ENCODE measurements at regions not wholly inside any gene's neighbourhood (a gene's known extent, or its start where the extent isn't known, plus 50 kb on each side); places are given as distances from the start of the nearest gene placed in this dataset.

DNA sequence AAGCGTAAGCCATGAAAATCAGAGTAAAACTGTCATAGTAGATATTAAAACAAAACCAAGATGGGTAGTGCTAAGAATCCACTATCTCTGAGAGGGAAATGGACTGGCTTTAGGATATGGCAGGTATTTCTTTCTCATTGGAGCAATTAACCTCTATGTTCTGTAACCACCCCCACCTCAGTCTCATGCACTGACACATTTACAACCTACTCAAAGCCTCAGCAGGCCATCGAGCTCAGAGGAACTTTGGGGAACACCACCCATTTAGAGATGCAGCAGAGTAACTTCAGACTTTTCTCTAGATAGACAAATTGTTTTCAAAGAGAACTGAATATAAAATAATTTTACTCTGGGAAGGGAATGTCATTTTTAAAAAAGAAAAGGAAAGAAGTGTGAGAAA is 615.8 kb upstream of the ZFHX3 start:
- DNase-seq: no peak

DNA sequence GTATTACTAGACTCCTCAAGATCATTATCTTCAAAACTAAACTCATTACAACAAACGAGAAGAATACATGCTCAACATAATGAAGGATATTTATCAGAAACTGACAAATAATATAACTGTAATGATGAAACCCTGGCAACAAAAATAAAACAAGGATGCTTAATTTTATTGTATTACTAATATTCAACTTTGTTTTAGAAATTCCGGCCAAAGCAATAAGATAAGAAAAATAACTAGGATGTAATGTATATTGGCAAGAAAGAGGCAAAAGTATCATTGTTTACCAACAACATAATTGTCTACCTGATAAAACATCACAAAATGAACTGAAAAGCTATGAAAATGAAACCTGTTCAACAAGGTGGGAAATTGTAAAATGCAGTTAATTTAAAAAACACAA is 588.3 kb upstream of the ZFHX3 start:
- no peak for DNase-seq

DNA sequence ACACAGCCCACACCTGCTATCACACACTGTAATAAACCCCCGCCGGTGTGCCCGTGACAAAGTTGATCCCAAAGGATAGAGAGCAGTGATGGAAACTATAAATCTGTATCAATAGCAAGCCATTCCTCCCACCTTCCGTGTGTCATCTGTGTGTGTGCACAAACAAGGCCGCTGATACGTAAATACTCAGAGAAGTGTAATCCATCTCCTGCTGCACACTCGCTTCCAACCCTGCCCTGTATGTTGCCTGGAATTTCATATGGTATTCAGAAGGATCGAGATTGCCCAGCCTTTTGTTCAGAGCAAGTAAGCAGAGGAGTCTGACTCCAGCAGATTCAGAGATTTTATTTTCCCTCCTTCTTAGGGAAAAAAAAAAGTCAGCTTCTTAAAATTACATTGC is 581.1 kb upstream of the ZFHX3 start:
- DNase-seq: no peak

DNA sequence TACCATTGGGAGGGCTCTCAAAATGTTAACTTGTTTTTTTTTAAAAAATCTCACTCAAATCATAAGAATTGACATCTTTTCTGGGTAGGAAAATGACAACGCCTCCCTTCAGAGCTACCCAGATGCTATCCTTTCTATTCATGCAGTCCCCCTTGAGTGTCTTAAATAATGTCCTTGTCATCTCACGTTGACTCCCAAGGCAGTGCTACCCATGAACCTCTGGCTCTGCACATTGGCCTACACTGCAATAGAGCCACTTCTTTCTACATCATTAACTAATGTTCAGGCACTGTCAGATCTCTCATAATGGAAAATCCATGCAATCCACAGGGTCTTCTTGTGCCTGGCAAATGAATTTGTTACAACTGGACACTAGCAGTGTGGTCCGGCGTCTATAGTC is 569.8 kb upstream of the ZFHX3 start:
- no peak for DNase-seq

DNA sequence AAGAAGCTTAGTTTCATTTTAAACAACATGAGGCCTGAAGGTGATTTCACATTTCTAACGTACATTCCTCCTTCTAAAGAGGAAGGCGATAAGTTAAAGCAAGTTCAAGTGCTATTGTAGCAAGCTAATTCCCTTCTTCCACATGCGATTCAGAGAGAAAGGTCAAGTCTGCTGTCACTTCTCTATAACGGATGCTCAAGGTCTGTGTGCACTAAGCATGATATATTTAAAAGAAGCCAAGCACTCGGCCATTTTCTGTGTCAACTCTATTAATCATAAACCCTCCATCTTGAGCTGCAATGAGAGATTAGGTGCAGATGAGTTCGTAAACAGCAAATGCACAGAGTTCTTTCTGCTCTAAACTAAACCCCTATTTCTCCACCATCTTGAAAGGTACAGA is 568.8 kb upstream of the ZFHX3 start:
- DNase-seq: no peak

DNA sequence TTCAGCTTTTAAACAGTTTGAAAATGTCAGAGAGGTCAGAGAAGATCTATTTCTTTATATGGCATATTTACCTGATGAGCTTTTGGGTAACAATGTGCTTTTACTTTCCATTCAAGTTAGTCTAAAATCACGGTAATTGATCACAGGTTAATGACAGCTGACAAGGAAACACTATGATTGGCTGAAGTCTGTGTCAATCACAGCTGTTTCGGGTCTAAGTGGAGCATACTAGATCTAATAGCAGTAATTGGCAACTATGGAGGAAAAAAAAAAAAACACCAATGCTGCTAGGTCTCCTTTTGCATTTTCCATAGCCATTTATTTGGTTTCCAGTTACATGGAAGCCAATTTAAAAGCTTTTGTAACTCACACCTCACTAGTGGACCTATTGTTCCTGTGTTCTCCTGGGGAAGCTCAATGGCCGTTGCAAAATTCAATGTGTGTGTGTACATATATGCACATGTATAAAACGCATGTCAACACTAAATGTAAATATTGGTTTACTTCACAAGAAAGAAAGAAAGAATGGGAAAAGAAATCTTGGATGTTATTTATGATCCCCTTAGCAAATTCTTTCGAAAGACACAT is 568.3 kb upstream of the ZFHX3 start:
- DNase-seq: no peak

DNA sequence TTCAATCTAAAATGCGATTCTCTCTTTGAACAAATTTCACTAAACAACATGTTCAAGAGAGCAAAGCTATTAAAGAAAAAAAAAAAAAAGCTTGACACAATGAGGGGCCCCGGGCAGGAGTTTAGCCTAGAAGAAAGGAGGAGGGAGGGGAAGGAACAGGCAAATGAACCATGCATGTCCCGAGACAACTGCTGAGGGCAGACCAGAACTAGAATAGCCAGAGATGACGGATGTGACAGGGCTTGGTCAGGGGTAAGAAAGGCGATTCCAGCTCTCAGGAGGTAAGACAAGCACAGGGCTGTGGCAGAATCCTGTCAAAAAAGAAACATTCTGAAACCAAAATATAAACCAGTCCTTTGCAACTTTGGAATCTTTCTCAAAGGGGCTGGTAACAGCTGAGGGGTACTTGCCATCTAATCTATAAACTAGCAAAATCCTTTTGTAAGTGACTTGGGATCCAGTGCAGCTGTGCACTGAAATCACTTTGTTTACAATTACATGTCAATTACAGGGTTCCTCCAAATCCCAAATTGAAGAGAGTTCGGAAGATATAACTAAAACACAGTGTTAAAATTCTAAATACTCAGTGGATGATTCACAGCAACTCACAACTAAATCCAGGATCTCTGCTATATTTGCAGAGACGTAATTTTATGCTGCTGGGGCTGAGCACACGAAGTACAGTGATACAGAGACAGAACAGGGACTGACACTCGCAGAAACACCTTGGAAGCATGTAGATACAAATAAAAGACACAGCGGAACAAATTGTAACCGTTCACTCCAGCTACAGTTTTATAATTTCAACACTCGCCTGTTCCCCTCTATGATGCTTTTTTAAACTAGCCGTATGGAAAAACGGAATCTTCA is 567.4 kb upstream of the ZFHX3 start:
- DNase-seq: no peak

DNA sequence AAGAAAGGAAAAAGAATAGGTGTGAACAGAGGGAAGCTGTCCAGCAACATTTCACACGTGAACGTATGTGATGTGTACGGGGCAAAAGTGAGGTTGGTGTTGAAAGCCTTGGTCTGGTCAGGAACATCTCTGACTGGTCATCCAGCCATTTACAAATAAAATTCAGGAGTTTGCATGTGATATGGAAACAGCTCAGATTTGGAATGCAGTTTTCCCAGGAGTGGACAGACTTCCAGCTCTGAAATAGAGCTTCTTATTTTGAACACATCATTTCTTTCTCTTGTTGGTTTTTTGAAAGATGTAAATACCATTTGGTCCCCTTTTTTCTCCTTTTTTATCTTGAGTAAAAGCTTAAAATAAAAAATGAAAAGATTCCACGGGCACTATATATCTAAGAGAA is 566.2 kb upstream of the ZFHX3 start:
- DNase-seq: no peak

DNA sequence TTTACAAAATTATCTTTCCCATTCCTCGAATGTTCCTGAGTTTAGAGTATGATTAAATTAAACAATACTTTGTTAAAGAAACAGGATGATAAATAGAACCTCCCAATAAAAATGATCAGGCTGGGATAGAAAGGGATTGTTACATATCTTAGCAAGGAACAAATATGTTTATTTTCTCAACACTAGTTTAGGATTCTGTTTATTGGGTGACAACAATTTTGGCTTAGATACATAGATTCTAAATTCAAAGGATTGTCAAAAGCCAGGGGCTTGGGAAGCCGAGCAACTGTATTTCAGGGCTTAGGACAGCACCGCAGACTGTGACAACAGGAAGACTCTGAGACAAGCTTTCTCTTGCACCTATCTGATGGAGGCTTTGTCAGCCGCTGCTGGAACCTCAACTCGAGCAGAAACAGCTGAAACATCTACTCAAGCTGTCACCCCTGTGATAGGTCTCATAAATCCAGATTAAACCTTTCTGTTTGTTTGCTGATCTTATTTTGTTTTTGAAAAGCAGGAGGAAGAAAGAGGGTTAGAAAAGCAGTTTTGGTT is 562.8 kb upstream of the ZFHX3 start:
- DNase-seq: no peak

DNA sequence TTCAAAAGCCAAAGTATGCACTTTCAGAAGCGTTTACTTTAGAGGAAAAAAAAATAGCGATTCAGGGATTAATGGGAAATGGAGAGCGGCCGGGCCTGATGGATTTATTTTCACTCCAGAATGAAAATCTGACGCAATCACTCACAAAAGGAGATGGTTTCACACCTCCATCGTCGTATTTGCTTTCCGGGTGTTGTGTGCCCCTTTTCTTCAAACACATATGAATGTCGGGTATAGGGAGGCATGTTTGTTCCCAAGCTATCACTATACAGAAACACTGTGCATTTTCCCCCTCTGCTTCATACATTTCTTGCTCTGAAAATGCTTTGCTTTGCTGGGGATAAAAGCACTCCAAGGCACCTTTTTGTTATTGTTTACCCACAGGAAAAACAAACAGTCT is 562.2 kb upstream of the ZFHX3 start:
- DNase-seq: no peak

DNA sequence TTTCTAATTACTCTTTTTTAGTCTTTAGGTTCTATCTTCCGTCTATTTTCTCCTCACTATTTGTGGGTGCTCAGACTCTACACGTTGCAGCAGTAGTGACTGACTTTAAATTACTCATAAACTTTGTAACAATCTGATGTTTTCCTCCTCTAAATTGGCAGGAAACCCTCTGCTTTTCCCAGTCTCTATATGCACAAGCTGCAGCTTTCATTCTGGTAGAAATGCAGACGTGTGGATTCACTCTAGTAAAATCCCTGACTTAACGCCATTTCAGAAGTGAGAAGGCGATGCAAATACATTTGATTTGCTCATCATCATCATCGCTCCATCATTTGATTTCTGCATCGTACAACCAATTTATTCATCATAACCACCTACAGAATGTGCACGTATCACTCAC is 561.0 kb upstream of the ZFHX3 start:
- DNase-seq: no peak

DNA sequence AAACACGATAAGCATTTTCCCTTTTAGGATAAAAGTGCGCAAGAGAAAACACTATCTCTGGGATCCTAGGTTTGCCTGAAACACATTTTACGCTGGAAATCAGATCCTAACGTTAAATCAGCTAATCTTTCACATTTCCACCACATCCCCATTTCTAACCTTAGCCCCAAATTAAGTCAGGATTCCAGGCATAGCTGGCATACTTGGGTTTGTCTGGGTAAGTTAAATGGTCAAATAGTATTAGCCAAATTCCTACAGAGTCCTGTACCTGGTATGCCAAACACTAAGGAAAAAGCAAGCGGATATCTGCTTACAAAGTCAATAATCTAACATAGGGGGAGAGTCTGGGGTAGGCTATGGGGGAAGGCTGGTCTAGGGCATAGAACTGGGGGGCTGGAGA is 557.4 kb upstream of the ZFHX3 start:
- no peak for DNase-seq

DNA sequence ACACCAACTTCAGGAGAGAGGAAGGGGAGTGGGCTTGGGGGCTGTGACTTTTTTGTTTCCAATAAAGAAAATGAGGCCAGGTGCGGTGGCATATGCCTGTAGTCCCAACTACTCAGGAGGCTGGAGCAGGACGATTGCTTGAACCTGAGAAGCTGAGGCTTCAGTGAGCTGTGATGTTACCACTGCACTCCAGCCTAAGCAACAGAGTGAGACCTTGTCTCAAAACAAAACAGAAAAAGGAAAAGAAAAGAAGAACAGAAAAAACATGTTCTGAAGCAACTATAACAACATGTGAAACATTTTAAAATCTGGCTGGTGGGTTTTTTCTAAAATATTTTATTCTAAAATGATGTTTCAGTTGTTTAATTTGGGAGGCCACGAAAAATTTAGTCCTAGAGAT is 554.0 kb upstream of the ZFHX3 start:
- DNase-seq: no peak

DNA sequence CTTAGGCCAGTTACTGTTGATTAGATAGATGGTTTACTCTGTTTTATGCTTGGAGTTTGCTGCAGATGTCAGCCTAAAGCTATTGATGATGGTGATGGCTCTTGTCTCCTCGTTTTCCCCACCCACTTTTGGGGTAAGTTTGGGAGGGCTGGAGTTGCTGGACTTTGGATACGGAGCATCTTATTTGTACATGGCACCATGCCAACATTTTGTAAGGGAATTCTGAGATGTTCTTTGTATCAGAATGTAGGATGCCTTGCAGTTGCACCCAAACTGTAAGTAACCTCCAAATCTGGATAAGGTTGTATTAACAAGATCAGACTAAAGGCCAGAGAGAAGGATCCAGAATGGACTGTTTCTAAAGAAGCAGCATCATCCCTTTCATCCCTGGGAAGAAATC is 551.9 kb upstream of the ZFHX3 start:
- DNase-seq: no peak

DNA sequence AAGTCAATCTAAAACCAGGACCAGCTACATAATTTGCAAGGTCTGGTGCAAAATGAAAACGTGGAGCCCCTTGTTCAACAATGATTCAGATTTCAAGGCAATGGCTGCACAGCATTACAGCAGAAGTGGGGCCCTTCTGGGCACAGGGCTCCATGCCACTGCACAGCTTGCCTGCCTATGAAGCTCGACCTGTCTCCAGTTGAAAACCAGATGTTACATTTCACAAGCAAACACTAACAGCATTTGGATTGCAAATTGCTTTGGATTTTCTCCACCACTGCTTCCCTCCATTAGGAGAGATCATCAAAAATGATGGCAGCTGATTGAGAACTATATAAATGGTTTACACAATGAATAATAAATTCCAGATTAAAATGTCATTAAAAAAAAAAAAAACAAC is 551.4 kb upstream of the ZFHX3 start:
- DNase-seq: no peak

DNA sequence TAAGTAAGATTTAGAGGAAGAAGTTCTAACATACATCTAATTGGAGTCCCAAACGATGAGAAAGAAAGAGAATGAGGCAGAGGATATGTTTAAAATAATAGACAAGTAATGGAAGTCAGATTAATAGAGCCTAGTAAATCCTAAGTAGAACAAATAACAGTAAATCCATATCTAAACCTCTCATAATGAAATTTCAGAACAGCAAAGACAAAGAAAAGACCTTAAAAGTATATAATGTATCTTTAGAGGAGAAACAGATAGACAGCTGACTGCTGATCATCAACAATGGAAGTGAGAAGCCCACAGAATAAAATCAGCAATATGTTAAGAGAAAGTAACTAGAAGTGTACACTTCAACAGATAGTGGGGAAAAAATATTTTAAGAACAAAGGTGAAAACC is 536.2 kb upstream of the ZFHX3 start:
- DNase-seq: no peak

DNA sequence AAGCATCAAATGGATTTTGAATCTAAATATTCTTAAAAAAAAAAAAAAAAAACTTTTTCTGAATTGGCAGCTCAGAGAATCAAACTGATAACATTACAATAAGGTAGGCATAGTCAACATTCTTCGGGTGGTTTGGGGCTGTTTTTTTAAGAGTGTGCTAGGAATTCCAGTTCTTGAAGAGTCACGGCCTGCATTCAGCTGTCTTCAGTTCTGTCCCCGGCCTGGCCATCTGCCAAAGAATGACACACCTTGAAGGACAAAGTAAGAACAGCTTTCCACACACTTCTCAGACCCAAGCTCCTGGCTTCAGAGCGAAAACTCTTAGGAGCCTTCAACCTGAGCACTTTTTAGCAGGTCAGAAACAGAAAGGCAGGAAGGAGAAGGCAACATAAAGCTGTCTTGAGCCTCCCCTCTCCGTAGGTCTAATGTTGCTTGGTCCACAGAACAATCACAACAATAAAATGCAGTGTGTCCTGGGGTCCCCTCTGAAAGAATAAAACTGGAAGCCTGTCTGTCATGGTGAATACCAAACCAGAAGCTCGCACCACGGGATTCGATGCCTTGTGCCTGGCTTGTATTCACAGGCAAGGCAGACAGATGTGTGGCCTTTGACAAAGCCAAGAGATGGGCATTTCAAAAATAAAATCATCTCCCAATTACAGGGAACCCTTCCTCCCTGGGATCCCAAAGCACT is 524.4 kb upstream of the ZFHX3 start:
- DNase-seq: no peak

DNA sequence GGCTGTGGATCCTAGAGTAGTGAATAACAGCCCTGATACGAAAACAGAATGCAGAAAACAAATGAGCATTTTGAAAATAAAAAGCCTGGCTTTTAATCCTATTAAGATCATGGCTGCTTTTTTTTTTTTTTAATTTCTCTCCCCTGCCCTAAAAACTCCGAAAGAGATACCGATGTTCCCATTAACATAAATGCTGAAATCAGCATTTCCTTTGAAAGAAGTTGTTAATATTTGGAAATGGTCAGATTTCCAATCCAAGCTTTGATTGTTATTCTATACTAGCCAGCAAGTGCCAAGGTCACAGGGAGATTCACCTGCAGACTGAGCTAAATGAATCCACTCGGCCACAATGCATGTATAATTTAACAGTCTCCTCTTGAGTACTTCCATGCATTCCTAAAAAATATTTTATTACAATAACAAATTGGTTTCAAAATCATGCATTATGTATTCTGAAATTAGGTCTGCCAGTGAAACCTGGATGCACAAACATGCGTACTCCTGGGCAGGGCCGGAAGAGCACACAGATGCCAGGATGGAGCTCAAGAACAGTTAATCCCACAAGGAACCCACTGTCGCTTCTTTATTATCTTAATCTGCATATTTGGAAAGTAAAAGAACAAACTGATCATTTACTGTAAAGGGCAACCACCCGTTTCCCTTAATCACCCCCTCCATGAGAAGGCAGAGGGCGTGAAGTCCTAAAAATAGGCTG is 521.5 kb upstream of the ZFHX3 start:
- DNase-seq: no peak

DNA sequence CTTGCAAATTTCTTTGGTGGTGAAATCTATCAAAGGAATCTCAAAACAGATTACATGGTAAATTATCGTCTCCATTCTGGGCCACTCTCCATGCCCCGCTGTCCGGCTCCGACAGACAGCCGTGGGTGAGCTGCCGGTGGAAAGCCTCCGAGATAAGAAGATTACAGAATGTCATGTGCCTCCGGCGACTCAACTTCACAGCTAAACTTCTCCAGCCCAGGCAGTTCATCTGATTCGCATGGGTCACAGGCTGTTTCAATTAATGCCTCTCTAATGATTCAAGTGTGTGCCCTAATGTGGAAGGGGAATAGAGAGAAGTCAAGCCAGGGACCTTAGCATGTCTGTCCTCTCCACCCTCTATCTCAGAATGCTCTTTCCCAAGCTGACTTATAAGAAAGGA is 520.8 kb upstream of the ZFHX3 start:
- no peak for DNase-seq

DNA sequence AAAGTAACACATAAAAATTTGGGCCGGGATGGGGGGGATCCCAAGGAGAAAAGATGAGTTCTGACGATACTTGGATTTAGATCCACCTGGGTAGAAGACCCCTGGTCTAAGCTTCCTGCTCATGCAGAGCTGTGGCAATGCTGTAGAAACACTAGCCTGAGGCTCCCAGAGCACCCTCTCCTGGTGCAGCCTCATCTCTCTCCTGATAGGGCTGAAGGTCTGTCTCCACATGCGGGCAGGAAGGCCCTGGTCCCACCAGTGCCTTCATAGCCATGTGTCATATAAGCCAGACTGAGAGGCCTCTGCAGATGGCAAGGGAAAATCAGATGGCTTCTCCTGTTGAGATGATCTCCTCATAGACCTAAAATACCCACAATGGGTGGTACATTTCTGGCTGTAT is 518.0 kb upstream of the ZFHX3 start:
- no peak for DNase-seq

DNA sequence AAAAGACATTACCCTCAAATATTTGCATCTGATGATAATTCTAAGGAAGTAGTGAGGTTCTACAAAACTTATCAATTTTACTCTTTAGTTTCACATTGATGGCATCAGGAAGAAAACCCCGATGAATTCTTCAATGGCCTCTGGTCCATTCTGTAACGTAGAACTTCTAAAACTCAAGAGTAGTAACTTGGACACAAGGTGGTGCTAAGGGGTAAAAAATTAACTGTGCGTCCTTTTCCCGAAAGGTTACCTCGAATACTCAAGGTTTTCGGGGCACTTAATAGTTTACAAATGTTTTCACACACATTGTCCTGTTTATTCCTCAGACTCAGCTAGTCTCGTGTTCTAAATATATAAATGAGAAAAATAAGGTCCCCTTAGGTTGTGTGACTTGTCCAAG is 517.3 kb upstream of the ZFHX3 start:
- no peak for DNase-seq

DNA sequence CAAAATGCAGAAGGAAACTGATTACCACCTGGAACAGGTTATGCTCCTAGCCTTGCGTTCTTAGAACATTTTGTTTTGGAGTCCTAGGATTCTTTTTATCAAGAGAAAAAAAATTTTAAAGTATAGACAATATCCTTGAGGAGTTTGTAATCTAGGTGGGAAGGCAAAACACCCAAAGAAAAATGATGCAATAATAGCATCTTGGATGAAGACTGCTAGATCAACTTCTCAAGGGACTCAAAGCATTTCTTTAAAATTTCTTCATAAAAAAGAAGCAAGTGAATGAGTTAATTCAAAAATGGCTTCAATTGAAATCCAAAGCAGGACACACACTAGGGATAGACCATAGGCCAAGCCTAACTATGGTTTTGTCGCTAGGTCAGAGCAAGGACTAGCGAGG is 515.8 kb upstream of the ZFHX3 start:
- DNase-seq: no peak

DNA sequence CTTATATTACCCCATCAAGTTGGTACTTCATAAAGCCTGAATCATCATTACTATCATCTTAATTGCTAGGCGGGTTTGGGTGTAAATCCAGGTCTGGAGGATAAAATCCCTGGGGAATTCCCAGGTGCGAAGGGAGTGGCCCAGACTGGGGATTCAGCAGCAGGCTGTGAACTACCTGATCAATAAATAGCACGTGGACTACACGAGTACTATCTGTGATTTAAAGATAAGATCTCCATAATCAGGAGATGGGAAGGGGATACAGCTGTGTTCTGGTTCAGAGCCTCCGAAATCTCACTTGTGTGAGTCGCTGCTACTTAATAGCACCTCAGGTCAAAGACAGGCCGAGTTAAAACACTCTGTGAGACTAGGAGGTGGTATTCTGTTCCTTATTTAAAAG is 512.6 kb upstream of the ZFHX3 start:
- DNase-seq: no peak
